OCI-M1 (cell line): ENCODE measurements at regions not wholly inside any gene's neighbourhood (a gene's known extent, or its start where the extent isn't known, plus 50 kb on each side); places are given as distances from the start of the nearest gene placed in this dataset.
"Not testable (repeated sequence)": the region's sequence is repeated elsewhere in the genome, so short reads cannot be mapped to it uniquely, and the experiment has no call there.

Experiments used
- DNase-seq: peaks from one replicate; lab custom pipeline; 2025; lab: John Stamatoyannopoulos, UW

DNA sequence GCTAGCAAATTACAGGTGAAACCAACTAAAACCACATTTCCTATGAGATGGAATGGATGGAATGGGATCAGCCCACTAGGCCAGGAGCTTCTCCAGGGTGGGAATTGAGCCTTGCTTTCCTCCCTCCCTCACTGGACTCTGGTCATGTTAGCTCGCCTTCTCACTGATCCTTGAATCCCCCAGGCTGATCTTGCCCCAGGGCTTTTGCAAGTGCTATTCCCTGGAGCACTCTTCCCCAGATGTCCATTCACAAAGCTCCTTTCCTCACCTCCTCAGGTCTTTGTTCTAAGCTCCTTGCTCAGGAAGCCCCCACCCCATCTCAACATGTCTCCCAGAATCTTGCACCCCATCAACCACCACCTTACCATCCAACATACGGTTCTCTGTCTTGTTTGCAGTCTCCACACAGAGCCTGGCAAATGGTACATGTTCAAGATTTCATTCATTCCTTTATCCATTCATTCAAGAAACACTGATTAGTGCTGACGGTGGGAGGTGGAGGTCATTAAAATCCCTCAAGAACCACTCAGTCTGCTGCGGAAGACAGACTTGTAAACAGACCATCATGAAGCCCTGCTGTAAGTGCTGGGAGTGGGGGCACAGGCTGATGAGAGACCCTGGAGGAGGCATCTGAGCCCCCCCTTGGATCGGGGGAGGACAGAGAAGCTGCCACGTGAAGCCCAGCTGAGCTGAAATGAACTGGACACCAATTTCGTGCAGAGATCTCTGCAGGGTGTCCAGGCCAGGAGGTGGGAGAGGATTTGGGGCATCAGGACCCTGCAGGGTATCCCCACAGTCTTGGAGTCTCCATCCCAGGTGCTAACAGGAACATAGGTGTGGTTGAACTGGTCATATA is 141.7 kb downstream of the BARX1 start:
- no peak for DNase-seq

DNA sequence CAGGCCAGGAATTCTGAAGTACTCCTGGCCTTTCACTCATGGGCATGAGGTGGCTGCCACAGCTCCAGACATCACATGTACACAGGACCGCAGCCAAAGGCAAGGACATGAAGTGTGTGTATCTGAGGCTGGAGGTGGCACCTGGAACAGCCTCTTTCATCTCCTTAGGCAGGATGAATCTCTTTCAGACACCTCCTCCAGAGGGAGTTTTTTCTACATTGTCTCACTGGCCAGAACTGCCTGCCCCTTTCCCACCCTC is 142.8 kb downstream of the BARX1 start:
- no peak for DNase-seq

DNA sequence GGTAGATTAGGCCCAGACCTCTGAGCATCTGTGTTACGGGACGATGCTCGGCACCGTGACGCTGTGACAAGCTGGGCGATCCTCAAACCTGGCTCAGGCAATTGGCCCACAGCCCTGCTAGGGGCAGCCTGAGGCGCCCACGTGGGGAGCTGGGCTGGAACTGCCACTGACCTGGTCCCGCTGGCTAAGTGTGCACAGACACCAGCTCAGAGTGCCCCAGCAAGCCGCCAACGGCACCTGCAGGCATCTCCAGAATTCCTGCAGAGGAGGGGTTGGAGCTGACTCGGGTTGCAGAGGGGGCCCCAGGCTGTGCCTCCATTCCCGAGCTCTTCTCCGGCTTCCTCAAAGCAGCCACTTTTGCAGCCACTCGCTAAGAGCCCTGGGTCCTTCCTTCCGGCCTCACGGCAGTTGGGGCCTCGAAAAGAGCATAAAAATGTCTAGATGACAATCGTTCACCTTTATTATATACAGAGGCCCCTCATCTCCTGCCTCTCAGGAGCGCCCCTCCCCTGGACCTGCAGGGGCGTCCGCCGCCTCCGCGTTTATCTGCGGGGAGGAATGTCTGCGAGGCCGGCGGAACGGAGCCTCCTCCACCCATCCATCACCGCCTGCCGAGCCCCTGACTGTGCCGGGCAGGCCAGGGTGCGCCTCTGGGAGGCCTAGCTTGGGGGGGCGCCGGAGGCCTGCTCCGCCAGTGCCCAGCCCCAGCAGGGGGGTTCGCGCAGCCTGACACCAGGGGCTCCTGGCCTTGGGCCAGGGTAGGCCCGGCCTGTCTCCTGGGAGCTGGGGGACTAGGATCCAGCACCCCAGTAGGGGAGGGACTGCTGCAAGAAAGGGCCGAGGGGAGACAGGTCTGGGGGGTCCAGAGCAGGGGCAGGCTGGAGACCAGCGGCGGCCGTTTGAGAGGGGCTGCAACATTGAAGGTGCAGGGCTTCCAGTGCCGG is 144.9 kb downstream of the BARX1 start:
- DNase-seq, result no peak

- no peak for DNase-seq
Measured at GRCh38 chr9:93809204-93809940, 145.8 kb downstream of the BARX1 start.

- DNase-seq, result no peak
Measured at GRCh38 chr9:93808115-93809029, 146.8 kb downstream of the BARX1 start.

- no peak for DNase-seq
Measured at GRCh38 chr9:93807166-93808074, 147.7 kb downstream of the BARX1 start.

DNA sequence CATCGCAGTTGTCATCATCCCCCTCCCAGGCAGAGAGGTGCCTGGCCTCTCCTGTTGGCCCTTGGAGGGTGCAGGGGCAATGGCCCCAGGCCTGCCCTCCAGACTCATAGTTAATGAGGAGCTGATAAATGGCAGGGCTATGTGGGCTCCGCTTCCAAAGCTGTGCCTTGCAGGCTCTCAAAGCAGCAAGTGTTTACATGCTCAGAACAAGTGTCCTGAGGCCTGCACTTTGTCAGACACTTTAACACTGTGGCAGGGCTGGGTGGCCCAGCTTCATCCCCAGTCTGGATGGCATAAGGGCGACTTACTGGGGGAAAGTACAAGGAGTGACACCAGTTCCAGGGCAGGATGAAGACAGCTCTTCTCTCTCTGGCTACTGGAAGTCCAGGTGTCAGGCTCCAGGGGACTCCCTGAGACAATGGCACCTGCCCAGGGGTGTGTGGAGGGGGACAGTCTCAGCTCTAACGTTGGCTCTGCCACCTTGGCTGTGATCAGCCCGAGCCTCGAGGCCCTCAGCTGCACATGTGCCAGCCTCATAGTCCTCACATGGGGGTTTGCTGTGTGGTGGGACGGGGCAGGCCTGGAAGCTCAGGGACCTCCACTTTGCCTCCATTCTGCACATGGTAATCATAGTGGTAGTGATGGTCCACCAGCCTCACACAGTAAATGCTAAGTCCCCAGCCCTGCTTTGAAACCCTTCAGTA is 153.4 kb downstream of the BARX1 start:
- no peak for DNase-seq

GRCh38 chr9:93801120-93801519 is 154.0 kb downstream of the BARX1 start:
- DNase-seq, result no peak

- DNase-seq, result no peak
Measured at GRCh38 chr9:93792358-93792757, 162.8 kb downstream of the BARX1 start.

- no peak for DNase-seq
Measured at GRCh38 chr9:93786204-93786603, 169.0 kb downstream of the BARX1 start.

GRCh38 chr9:93776873-93777272 is 178.3 kb downstream of the BARX1 start:
- DNase-seq, result no peak

DNA sequence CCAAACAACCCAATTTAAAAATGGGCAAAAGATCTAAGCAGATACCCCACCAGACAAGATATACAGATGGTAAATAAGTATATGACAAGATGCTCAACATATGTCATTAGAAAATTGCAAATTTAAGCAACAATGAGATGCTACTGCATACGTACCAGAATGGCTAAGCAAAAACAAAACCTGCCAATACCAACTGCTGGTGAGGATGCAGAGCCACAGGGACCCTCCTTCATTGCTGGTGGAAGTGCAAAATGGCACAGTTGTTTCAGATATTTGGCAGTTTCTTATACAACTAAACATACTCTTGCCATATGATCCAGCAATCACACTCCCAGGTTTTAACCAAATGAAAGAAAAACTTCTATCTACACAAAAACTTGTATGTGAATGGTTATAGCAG is 178.9 kb downstream of the BARX1 start:
- no peak for DNase-seq

DNA sequence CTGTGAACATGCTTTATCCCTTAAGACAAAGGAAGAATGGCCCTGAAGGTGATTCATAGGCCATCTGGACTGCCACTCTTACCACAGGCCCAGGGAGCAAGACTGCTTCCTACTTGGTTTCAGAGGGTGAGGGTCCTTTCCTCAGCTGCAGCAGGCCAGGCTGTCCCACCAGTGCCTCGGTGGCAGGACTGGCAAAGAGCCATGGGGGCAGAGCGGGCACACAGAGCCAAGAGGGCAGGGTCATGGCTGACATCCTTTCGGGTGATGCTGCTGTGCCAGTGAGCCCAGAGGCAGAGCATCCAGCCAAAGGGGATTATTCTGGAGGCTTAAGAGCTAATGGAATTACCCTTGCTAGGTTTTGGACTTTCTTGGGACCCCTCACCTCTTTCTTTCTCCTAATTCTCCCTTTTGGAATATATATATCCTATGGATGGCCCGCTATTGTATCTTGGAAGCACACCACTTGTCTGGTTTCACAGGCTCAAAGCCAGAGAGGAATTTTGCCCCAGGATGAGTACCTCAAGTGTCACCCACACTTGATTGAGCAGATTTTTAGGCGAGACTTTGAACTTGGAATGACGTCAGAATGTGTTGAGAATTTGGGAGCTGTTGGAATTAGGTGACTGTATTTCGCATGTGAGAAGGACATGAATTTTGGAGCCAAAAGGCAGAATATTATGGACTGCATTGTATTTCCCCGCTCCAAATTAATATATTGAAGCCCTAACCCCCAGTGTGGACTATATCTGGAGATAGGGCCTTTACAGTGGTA is 180.6 kb downstream of the BARX1 start:
- DNase-seq, result no peak

DNA sequence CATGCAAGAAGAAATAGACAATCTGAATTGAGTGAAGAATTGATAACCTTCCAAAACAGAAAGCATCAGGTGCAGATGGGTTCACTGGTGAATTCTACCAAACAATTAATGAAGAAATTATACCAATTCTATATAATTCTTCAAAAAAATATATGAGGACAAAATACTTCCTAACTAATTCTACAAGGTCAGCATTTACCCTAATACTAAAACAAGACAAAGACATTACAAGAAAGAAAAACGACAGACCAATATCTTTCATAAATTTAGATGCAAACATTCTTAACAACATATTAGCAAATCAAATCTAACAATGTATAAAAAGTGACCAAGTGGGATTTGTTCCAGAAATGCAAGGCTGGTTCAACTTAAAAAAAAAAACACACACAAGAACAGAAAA is 183.9 kb downstream of the BARX1 start:
- DNase-seq, result no peak

DNA sequence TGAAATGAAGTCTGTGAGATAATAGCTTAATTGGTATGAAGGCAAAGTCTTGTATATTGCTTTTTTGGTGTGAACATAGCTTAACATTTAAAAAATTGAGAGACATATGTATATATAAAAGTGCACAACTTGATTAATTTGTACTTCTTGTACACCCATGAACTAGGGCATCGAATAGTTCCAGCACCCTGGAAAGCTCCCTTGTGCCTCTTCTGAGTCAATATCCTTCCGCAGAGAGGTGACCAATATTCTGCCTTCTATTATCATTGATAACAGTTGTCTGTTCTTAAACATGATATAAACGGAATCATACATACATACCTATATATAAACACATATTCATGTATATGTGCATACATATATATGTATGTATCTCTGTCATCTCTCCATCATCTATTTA is 185.4 kb downstream of the PHF2 start:
- DNase-seq, result no peak

DNA sequence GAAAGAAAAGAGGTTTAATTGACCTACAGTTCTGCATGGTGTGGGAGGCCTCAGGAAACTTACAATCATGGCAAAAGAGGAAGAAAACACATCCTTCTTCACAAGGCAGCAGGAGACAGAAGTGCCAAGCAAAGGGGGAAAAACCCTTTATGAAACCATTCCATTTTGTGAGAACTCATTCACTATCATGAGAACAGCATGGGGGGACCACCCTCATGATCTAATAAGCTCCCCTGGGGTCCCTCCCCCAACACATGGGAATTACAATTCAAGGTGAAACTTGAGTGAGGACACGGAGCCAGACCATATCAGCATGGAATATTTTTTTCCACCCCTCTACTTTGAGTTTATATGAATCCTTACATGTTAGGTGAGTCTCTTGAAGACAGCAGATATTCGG is 173.7 kb downstream of the PHF2 start:
- no peak for DNase-seq

- DNase-seq, result not testable (repeated sequence)
Measured at GRCh38 chr9:93748827-93749226, 172.4 kb downstream of the PHF2 start.

- DNase-seq, result no peak
Measured at GRCh38 chr9:93731963-93732362, 155.6 kb downstream of the PHF2 start.

- no peak for DNase-seq
Measured at GRCh38 chr9:93730648-93731047, 154.3 kb downstream of the PHF2 start.
